Panc1 (cell line): ENCODE measurements at regions not wholly inside any gene's neighbourhood (a gene's known extent, or its start where the extent isn't known, plus 50 kb on each side); places are given as distances from the start of the nearest gene placed in this dataset.

Experiments used
- ATAC-seq: fragments of 200-7000 bp; cut with Tn5 transposase; 2 replicates; pipeline ENCODE4 v1.9.1; 2020; ENCODE audit warnings: mild to moderate bottlenecking, moderate library complexity
- BruUV-seq: library from RNA; stranded (reverse); fragments of 400-500 nt; replicated peaks from 2 replicates; lab custom pipeline; 2021; lab: Mats Ljungman, UMichigan
- CTCF ChIA-PET: fragments of 300-600 bp; sonication (Branson Sonifier 250); formaldehyde crosslinking; loops from one replicate; lab custom pipeline; 2022; ENCODE audit warnings: antibody characterized with exemption; lab: Charles Lee
- POLR2A ChIA-PET: fragments of 300-600 bp; sonication (Branson Sonifier 250); formaldehyde crosslinking; loops from one replicate; lab custom pipeline; 2022; ENCODE audit warnings: antibody characterized with exemption; lab: Charles Lee
- DNase-seq: peaks from one replicate; pipeline ENCODE4 v3.0.0-alpha.2; 2010; ENCODE audit warnings: low read depth, low spot score
- H3K27ac ChIP-seq: 2 replicates; pipeline ENCODE4 v1.5.1; 2011; ENCODE audit warnings: mild to moderate bottlenecking, low read length, inconsistent platforms
- H3K27me3 ChIP-seq: fragments of 200-500 bp; sonication (Bioruptor generic); 2 replicates; pipeline ENCODE4 v1.6.0; 2014; ENCODE audit warnings: low read length, inconsistent platforms; ENCODE audit not compliant: control insufficient read depth, insufficient read depth
- H3K36me3 ChIP-seq: fragments of 200-500 bp; sonication (Bioruptor generic); 2 replicates; pipeline ENCODE4 v1.5.1; 2014; ENCODE audit warnings: inconsistent platforms, mild to moderate bottlenecking, low read length, moderate library complexity; ENCODE audit not compliant: control insufficient read depth, insufficient read depth
- H3K4me1 ChIP-seq: 2 replicates; pipeline ENCODE4 v1.5.1; 2011; ENCODE audit warnings: inconsistent platforms, mild to moderate bottlenecking, low read length, moderate library complexity; ENCODE audit not compliant: control insufficient read depth, insufficient read depth
- H3K4me3 ChIP-seq, 2 experiments: 2 replicates each; pipeline ENCODE4 v1.5.1; 2011 to 2012; ENCODE audit warnings: low read depth in 2 of 2, low read length in 2 of 2, mild to moderate bottlenecking in 2 of 2, inconsistent platforms in 1 of 2, moderate library complexity in 1 of 2
- H3K9me3 ChIP-seq: fragments of 200-500 bp; sonication (Bioruptor generic); 2 replicates; pipeline ENCODE4 v1.5.1; 2014; ENCODE audit warnings: low read depth, mild to moderate bottlenecking, inconsistent platforms, low read length, moderate library complexity; ENCODE audit not compliant: control insufficient read depth, insufficient read depth
- POLR2AphosphoS5 ChIP-seq: IDR thresholded peaks from 2 replicates; pipeline ENCODE4 v1.6.1; 2012; ENCODE audit warnings: mild to moderate bottlenecking, low read depth, low read length, moderate library complexity
- SIN3A ChIP-seq: IDR thresholded peaks from 2 replicates; pipeline ENCODE4 v1.6.1; 2012; ENCODE audit warnings: low read depth, mild to moderate bottlenecking, low read length, moderate library complexity, borderline replicate concordance; ENCODE audit not compliant: insufficient read depth
- TCF7L2 ChIP-seq: IDR thresholded peaks from 2 replicates; pipeline ENCODE4 v1.6.1; 2011; ENCODE audit warnings: mild to moderate bottlenecking, low read depth, low read length, inconsistent platforms
- in situ Hi-C: cut with HindIII; loops from 2 replicates; pipeline ENCODE4 v1.10.0; 2016; ENCODE audit warnings: low sequenced_read_pairs, low pct_unique_long_range_greater_than_20kb
- intact Hi-C: fragments of 100-400 bp; cut with micrococcal nuclease; formaldehyde crosslinking; loops from one replicate; pipeline ENCODE4 v1.10.0; 2022; ENCODE audit not compliant: unreplicated experiment
- TF ChIP-seq, protein P1 (sequence below): fragments of 450-650 bp; IDR thresholded peaks from 2 replicates; pipeline ENCODE4 v1.5.1; 2017; ENCODE audit warnings: mild to moderate bottlenecking
- TF ChIP-seq, protein P2 (sequence below), 2 experiments: IDR thresholded peaks; 2 replicates each; pipeline ENCODE4 v1.6.1; 2011 to 2012; ENCODE audit warnings: low read depth in 2 of 2, control low read depth in 1 of 2, low read length in 1 of 2, mild to moderate bottlenecking in 1 of 2, moderate library complexity in 1 of 2; ENCODE audit not compliant: insufficient read depth in 1 of 2

- no peak overlapping the region for H3K4me3 ChIP-seq
- ChIA-PET POLR2A (no interaction called here), CTCF (interaction anchor here (0.6 to 0.9 kb wide), 3 partner anchors 46 to 843 kb away, joined by 3 to 6 read pairs (median 4); no protein-coding TSS in a partner anchor)
- H3K27ac ChIP-seq = no peak overlapping the region
- no peak for DNase-seq
- in situ Hi-C loops (no loop called here), intact Hi-C loops (no loop called here)
- TF ChIP-seq TCF7L2 (no peak), POLR2AphosphoS5 (no peak), SIN3A (no peak)
- TF ChIP-seq, protein P1, sequence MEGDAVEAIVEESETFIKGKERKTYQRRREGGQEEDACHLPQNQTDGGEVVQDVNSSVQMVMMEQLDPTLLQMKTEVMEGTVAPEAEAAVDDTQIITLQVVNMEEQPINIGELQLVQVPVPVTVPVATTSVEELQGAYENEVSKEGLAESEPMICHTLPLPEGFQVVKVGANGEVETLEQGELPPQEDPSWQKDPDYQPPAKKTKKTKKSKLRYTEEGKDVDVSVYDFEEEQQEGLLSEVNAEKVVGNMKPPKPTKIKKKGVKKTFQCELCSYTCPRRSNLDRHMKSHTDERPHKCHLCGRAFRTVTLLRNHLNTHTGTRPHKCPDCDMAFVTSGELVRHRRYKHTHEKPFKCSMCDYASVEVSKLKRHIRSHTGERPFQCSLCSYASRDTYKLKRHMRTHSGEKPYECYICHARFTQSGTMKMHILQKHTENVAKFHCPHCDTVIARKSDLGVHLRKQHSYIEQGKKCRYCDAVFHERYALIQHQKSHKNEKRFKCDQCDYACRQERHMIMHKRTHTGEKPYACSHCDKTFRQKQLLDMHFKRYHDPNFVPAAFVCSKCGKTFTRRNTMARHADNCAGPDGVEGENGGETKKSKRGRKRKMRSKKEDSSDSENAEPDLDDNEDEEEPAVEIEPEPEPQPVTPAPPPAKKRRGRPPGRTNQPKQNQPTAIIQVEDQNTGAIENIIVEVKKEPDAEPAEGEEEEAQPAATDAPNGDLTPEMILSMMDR = no peak
- TF ChIP-seq, protein P2, sequence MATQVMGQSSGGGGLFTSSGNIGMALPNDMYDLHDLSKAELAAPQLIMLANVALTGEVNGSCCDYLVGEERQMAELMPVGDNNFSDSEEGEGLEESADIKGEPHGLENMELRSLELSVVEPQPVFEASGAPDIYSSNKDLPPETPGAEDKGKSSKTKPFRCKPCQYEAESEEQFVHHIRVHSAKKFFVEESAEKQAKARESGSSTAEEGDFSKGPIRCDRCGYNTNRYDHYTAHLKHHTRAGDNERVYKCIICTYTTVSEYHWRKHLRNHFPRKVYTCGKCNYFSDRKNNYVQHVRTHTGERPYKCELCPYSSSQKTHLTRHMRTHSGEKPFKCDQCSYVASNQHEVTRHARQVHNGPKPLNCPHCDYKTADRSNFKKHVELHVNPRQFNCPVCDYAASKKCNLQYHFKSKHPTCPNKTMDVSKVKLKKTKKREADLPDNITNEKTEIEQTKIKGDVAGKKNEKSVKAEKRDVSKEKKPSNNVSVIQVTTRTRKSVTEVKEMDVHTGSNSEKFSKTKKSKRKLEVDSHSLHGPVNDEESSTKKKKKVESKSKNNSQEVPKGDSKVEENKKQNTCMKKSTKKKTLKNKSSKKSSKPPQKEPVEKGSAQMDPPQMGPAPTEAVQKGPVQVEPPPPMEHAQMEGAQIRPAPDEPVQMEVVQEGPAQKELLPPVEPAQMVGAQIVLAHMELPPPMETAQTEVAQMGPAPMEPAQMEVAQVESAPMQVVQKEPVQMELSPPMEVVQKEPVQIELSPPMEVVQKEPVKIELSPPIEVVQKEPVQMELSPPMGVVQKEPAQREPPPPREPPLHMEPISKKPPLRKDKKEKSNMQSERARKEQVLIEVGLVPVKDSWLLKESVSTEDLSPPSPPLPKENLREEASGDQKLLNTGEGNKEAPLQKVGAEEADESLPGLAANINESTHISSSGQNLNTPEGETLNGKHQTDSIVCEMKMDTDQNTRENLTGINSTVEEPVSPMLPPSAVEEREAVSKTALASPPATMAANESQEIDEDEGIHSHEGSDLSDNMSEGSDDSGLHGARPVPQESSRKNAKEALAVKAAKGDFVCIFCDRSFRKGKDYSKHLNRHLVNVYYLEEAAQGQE (IDR thresholded peaks at IDR 0.05; ENCODE audit: insufficient read depth in 1 of 2, low read depth in 2 of 2, low read length in 1 of 2) = no peak
- BruUV-seq = no TSS peak
- H3K9me3 ChIP-seq = no peaks in the 10 kb centered on the region
- peaks cover 7% of the 10 kb centered on the region; the same call in 1 of the 2 replicates for H3K27me3 ChIP-seq
- no peaks in the 10 kb centered on the region for H3K4me1 ChIP-seq
- H3K36me3 ChIP-seq = no peaks in the 10 kb centered on the region
- no peak for ATAC-seq
These were observed 493.0 kb downstream of the PLCL1 start for GRCh38 chr2:198297350-198297749.

- peak; percentile 88 for ATAC-seq
- ChIA-PET CTCF (interaction anchor here (0.7 to 0.9 kb wide), 3 partner anchors 45 to 843 kb away, joined by 3 to 6 read pairs (median 5); no protein-coding TSS in a partner anchor), POLR2A (no interaction called here)
- Histone ChIP-seq H3K36me3 (no peaks in the 10 kb centered on the region), H3K4me3 (no peak overlapping the region), H3K9me3 (no peaks in the 10 kb centered on the region), H3K4me1 (no peaks in the 10 kb centered on the region), H3K27ac (no peak overlapping the region), H3K27me3 (0 out of 2 replicates have a peak, but pooled peaks cover 4% of the 10 kb centered on the region)
- no TSS peak for BruUV-seq
- intact Hi-C loops = loop anchor here (1.0 kb wide), 1 partner anchor 493 kb away; no protein-coding TSS in a partner anchor
- in situ Hi-C loops = no loop called here
- TF ChIP-seq POLR2AphosphoS5 = no peak
- TF ChIP-seq, protein P1 = peak; percentile 87
- peak; percentile 38 for DNase-seq
These were observed 492.4 kb downstream of the PLCL1 start for GRCh38 chr2:198296665-198297308.
